Fibroblast of skin of right biceps (primary cell): ENCODE measurements at regions not wholly inside any gene's neighbourhood (a gene's known extent, or its start where the extent isn't known, plus 50 kb on each side); places are given as distances from the start of the nearest gene placed in this dataset.
"Not testable (repeated sequence)": the region's sequence is repeated elsewhere in the genome, so short reads cannot be mapped to it uniquely, and the experiment has no call there.

Experiments
- DNase-seq: peaks from one replicate; pipeline ENCODE4 v3.0.0-alpha.2; 2013

GRCh38 chrX:148080593-148080992, 99.5 kb downstream of the FMR1NB start:
- DNase-seq, result no peak

DNA sequence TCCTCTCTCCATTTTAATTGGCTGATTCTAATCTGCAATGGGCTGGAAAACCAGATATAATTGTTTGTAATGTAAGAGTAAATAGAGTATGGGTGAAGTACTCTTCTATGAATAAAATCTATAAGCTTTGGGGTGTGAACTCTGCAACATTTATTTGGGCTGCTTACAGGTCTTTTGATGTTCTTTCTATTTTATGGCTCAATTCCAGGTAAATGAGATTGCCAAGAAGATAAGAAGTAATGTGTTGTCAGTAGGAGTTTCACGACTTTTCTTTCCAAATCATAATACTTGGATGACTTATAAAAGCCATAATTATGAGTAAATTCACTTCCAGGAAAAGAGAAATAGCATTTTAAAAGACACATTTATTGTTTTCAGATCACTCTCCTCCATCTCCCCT, 103.5 kb downstream of the FMR1NB start:
- DNase-seq, result no peak

DNA sequence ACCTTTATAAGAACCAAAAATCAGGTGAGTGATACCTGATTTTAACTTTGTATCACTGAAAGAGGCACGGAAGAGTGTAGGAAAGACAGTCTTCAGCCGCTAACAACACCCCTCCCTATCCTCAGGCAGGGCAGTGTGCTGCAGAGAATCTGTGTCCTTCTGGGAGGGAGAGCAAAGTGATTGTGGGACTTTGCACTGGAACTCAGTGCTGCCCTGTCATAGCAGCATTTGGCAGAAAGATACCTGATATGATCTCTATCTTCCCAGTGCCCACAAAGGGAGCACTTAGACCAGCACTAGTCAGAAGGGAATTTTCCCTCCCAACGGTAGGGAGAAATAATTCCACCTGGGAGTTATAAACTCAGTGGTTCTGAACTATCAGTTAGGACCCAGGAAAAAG, 139.0 kb downstream of the FMR1NB start:
- no peak for DNase-seq

GRCh38 chrX:148120999-148121623, 140.0 kb downstream of the FMR1NB start:
- no peak for DNase-seq

DNA sequence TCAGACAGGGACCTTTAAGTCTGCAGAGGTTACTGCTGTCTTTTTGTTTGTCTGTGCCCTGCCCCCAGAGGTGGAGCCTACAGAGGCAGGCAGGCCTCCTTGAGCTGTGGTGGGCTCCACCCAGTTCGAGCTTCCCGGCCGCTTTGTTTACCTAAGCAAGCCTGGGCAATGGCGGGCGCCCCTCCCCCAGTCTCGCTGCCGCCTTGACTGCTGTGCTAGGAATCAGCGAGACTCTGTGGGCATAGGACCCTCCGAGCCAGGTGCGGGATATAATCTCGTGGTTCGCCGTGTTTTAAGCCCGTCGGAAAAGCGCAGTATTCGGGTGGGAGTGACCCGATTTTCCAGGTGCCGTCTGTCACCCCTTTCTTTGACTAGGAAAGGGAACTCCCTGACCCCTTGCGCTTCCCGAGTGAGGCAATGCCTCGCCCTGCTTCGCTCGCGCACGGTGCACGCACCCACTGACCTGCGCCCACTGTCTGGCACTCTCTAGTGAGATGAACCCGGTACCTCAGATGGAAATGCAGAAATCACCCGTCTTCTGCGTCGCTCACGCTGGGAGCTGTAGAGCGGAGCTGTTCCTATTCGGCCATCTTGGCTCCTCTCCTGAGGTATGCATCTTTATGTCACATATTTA, 147.9 kb downstream of the FMR1NB start:
- not testable (repeated sequence) for DNase-seq

DNA sequence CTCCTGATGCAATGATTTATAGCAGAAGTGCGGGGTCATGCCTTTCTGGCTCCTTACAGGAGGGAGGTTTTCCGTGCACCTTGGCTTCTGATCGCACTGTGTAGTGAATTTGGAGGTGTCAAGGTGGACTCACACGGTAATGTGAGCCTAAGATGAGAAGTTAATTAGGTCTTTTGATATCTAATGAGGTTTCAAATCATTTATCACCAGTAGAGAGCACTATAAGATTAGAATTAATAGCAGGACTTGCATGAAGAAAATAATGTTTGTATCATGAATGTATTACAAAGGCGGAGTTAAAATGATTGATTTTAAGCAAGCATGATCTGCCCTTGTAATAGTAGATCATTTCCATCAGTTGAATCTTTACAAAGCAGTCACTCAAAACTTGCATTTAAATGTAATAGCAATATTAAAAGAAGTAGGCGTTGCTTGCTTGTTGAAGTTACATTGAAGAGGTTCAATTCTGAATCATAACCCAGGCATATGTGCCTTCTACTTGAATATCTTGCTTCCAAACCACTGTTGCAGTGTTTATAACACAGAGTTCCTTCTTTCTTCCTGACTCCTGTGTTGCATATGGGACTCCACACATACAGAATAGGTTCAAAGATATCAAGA, 152.1 kb downstream of the FMR1NB start:
- DNase-seq, result no peak

- no peak for DNase-seq
These were observed 153.4 kb downstream of the FMR1NB start for GRCh38 chrX:148134578-148134977.

GRCh38 chrX:148135738-148136137, 154.6 kb downstream of the FMR1NB start:
- DNase-seq, result peak; percentile 65

GRCh38 chrX:148146121-148146520, 165.0 kb downstream of the FMR1NB start:
- DNase-seq, result no peak

- DNase-seq, result no peak
These were observed 175.8 kb downstream of the FMR1NB start for GRCh38 chrX:148156986-148157385.

DNA sequence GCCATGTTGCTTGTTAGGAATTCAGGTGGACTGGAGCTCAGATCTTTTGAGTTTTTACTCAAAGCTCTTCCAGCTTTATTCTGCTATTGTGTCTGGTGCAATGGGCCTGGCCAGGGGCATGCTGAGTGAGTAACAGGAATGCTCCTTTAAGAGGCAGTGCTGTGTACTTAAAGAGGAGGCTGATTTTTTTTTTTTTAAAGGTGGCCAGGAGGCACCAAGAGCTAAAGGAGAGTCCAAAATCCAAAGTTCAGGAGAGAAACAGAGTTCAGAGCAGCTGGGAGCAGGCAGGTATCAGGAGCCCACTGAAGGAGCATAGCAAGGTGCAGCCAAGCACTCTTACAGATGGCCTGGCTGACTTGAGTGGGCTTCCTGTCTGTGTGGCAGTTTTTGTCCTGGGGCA, 178.7 kb downstream of the FMR1NB start:
- no peak for DNase-seq

- no peak for DNase-seq
These were observed 180.6 kb downstream of the FMR1NB start for GRCh38 chrX:148161701-148162100.

- DNase-seq, result no peak
These were observed 204.5 kb downstream of the FMR1NB start for GRCh38 chrX:148185631-148186030.

- DNase-seq, result no peak
These were observed 211.4 kb downstream of the FMR1NB start for GRCh38 chrX:148192547-148192946.

- DNase-seq, result no peak
These were observed 212.6 kb downstream of the FMR1NB start for GRCh38 chrX:148193759-148194158.

DNA sequence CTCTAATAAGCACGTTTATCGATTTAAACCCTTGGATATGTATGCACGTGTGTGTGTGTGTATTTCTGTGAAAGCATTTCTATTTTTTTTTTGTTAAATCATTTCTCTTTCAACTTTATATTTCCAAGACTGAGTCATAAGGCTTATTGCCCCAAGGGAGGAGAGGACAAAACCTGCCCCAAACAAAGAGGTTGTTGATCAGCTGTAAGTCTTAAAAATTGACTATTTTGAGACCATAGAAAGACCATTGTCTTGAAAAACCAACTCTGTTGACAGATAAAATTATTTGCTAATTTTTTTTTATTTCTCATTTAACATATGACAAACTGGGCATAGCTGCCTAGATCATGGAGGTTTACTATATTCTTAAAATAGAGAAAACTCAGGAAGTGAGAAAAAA, 222.4 kb downstream of the FMR1NB start:
- DNase-seq, result no peak

GRCh38 chrX:148204195-148204594, 223.1 kb downstream of the FMR1NB start:
- DNase-seq, result no peak

- DNase-seq, result no peak
These were observed 233.6 kb downstream of the FMR1NB start for GRCh38 chrX:148214786-148215185.

GRCh38 chrX:148215726-148216125, 234.6 kb downstream of the FMR1NB start:
- no peak for DNase-seq

- no peak for DNase-seq
These were observed 242.2 kb downstream of the FMR1NB start for GRCh38 chrX:148223361-148223760.

DNA sequence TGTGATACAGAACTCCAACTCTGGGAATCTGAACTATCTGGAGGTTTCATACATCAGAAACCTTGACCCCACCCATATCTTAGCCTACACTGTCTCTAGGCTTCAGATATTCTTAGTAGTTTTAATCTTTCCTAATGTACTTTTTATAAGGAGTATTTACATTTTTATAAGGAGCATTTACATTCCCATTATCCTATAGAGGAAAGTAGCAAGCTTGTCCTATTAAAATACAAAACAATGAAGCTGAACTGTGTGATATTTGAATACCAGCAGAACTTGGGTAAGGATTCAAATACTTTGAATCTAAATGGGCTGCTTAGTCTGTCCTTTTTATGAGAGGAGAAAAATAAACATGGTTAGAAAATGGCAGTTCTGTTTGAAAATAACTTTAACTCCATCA, 247.4 kb downstream of the FMR1NB start:
- DNase-seq, result no peak

GRCh38 chrX:148229801-148230303, 248.7 kb downstream of the FMR1NB start:
- peak; percentile 57 for DNase-seq

- no peak for DNase-seq
These were observed 240.4 kb upstream of the AFF2 start for GRCh38 chrX:148259990-148260389.

DNA sequence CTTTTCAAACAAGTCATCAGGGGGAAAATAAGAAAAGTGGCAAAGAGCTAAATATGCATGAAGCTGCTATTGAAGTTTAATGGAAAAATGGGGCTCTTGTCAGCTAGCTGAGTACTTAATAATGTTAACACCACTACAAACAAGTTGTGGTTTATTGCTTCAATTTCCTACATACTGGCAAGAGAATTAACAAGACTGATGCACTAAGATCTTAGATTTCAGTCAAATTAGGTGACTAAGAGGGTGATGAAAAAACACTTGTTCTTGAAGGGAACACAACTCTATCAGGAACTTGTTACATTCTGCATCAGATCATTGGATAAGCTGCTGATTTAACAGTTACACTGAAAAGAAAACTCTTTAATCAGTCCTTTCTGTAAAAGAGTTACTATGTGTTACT, 234.6 kb upstream of the AFF2 start:
- DNase-seq, result no peak
